Suprapubic skin (tissue), 3 donors: ENCODE measurements at regions not wholly inside any gene's neighbourhood (a gene's known extent, or its start where the extent isn't known, plus 50 kb on each side); places are given as distances from the start of the nearest gene placed in this dataset.

ENCODE experiments used
- POLR2A ChIP-seq, 2 donors: fragments of 450-650 bp; IDR thresholded peaks; one replicate each; pipeline ENCODE4 v1.6.1; 2017; ENCODE audit warnings: antibody characterized with exemption in 2 of 2, mild to moderate bottlenecking in 2 of 2, moderate library complexity in 2 of 2
- TF ChIP-seq, protein P1 (sequence below), 2 donors: fragments of 200-600 bp in 1 of 2; fragments of 450-650 bp in 1 of 2; sonication (generic) in 1 of 2; IDR thresholded peaks; one replicate each; pipeline ENCODE4 v1.5.1; 2016 to 2019; ENCODE audit warnings: antibody characterized with exemption in 2 of 2, mild to moderate bottlenecking in 1 of 2, moderate library complexity in 1 of 2

DNA sequence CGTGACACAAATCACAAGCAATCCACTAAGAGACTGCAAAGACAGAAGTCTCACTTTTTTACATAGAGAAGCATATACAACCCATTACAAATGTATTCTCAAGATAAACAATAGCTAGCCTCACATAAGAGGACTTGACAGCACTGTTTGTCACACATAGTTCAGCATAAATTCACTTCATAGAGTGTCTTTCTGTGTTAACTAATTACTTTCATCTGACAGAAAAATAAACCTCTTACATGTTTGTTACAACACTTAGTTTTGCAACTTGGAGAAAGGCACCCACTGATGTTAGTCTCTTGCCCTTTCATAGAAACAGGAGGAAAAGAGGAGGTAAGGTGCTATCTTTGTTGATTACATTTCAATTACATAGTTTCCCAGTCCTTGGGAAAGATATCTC, 2221.9 kb upstream of the RAG2 start:
- no peak for TF ChIP-seq POLR2A (IDR thresholded peaks at IDR 0.05)
- TF ChIP-seq, protein P1, sequence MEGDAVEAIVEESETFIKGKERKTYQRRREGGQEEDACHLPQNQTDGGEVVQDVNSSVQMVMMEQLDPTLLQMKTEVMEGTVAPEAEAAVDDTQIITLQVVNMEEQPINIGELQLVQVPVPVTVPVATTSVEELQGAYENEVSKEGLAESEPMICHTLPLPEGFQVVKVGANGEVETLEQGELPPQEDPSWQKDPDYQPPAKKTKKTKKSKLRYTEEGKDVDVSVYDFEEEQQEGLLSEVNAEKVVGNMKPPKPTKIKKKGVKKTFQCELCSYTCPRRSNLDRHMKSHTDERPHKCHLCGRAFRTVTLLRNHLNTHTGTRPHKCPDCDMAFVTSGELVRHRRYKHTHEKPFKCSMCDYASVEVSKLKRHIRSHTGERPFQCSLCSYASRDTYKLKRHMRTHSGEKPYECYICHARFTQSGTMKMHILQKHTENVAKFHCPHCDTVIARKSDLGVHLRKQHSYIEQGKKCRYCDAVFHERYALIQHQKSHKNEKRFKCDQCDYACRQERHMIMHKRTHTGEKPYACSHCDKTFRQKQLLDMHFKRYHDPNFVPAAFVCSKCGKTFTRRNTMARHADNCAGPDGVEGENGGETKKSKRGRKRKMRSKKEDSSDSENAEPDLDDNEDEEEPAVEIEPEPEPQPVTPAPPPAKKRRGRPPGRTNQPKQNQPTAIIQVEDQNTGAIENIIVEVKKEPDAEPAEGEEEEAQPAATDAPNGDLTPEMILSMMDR (IDR thresholded peaks at IDR 0.05) = no peak
